Type B pancreatic cell (in vitro differentiated cells): ENCODE measurements at regions not wholly inside any gene's neighbourhood (a gene's known extent, or its start where the extent isn't known, plus 50 kb on each side); places are given as distances from the start of the nearest gene placed in this dataset.
"Not testable (repeated sequence)": the region's sequence is repeated elsewhere in the genome, so short reads cannot be mapped to it uniquely, and the experiment has no call there.

Experiments used
- DNase-seq: peaks from one replicate; pipeline ENCODE4 v3.0.0; 2021; ENCODE audit warnings: mixed read lengths; ENCODE audit not compliant: unreplicated experiment; ENCODE audit errors: extremely low spot score
- H3K27ac Mint-ChIP-seq: 2 replicates; pipeline ENCODE4 v1.8.0; 2021; ENCODE audit warnings: mild to moderate bottlenecking, mixed read lengths
- H3K27me3 Mint-ChIP-seq: 2 replicates; pipeline ENCODE4 v1.8.0; 2021; ENCODE audit warnings: mixed read lengths
- H3K36me3 Mint-ChIP-seq: 2 replicates; pipeline ENCODE4 v1.8.0; 2021; ENCODE audit warnings: mixed read lengths
- H3K4me1 Mint-ChIP-seq: one replicate; pipeline ENCODE4 v1.8.0; 2021; ENCODE audit warnings: mixed read lengths; ENCODE audit not compliant: unreplicated experiment
- H3K4me3 Mint-ChIP-seq: 2 replicates; pipeline ENCODE4 v1.8.0; 2021; ENCODE audit warnings: mild to moderate bottlenecking, mixed read lengths
- H3K9me3 Mint-ChIP-seq: 2 replicates; pipeline ENCODE4 v1.8.0; 2021; ENCODE audit warnings: mixed read lengths
- CTCF ChIP-seq: fragments of 200-600 bp; sonication (generic); conservative IDR thresholded peaks from 2 replicates; pipeline ENCODE4 v1.5.0; 2021; ENCODE audit warnings: antibody characterized with exemption, mild to moderate bottlenecking

- no peaks in the 10 kb centered on the region for H3K9me3 Mint-ChIP-seq
- H3K27ac Mint-ChIP-seq, result no peak overlapping the region
Measured at GRCh38 chr5:91301106-91301846, 81.8 kb downstream of the ARRDC3 start.

DNA sequence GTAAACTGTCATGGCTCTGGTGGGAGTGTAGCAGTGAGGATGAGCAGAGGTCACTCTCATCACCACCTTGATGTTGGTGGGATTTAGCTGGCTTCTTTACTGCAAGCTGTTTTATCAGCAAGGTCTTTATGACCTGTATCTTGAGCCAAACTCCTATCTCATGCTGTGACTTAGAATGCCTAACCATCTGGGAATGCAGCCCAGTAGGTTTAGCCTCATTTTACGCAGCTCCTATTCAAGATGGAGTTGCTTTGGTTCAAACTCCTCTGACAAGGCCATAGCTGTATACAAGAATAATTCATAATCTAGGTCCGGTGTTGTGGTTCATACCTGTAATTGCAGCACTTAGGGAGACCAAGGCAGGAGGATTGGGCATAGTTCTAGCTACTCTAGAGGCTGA is 85.1 kb downstream of the ARRDC3 start:
- DNase-seq, result no peak

More at GRCh38 chr5:91301106-91301846, 81.8 kb downstream of the ARRDC3 start:
- no peak for DNase-seq
- no peaks in the 10 kb centered on the region for H3K4me1 Mint-ChIP-seq
- H3K27me3 Mint-ChIP-seq, result no peaks in the 10 kb centered on the region
- no peak for TF ChIP-seq CTCF
- no peak overlapping the region for H3K4me3 Mint-ChIP-seq
- H3K36me3 Mint-ChIP-seq, result no peaks in the 10 kb centered on the region

GRCh38 chr5:91296674-91297143 is 86.4 kb downstream of the ARRDC3 start:
- Mint-ChIP-seq H3K9me3 (no peaks in the 10 kb centered on the region), H3K4me3 (no peak overlapping the region), H3K36me3 (no peaks in the 10 kb centered on the region), H3K4me1 (peaks cover 6% of the 10 kb centered on the region), H3K27ac (no peak overlapping the region), H3K27me3 (no peaks in the 10 kb centered on the region)
- TF ChIP-seq CTCF, result no peak
- no peak for DNase-seq

More for the DNA sequence above, 85.1 kb downstream of the ARRDC3 start:
- Mint-ChIP-seq H3K4me1 (no peaks in the 10 kb centered on the region), H3K27me3 (no peaks in the 10 kb centered on the region), H3K27ac (no peak overlapping the region), H3K4me3 (no peak overlapping the region), H3K9me3 (no peaks in the 10 kb centered on the region), H3K36me3 (no peaks in the 10 kb centered on the region)
- TF ChIP-seq CTCF, result no peak

DNA sequence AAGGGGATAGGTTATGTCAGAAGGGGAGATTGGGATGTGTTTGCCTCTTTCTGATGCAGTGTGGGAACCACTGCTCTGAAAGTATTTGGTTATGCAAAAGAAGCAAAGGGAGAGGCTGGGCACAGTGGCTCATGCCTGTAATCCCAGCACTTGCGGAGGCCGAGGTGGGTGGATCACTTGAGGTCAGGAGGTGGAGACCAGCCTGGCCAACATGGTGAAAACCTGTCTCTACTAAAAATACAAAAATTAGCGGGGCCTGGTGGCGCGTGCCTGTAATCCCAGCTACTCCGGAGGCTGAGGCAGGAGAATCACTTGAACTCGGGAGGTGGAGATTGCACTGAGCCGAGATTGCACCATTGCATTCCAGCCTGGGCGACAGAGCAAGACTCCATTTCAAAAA is 87.0 kb downstream of the ARRDC3 start:
- H3K27ac Mint-ChIP-seq, H3K36me3 Mint-ChIP-seq, H3K27me3 Mint-ChIP-seq, H3K4me3 Mint-ChIP-seq, H3K4me1 Mint-ChIP-seq, H3K9me3 Mint-ChIP-seq, DNase-seq: not testable (repeated sequence)

- DNase-seq, result no peak
- TF ChIP-seq CTCF, result no peak
- Mint-ChIP-seq H3K36me3 (no peaks in the 10 kb centered on the region), H3K9me3 (no peaks in the 10 kb centered on the region), H3K4me3 (no peak overlapping the region), H3K27me3 (no peaks in the 10 kb centered on the region), H3K27ac (peak overlapping the region; percentile 12), H3K4me1 (peaks cover 8% of the 10 kb centered on the region)
Measured at GRCh38 chr5:91293131-91293530, 90.0 kb downstream of the ARRDC3 start.

DNA sequence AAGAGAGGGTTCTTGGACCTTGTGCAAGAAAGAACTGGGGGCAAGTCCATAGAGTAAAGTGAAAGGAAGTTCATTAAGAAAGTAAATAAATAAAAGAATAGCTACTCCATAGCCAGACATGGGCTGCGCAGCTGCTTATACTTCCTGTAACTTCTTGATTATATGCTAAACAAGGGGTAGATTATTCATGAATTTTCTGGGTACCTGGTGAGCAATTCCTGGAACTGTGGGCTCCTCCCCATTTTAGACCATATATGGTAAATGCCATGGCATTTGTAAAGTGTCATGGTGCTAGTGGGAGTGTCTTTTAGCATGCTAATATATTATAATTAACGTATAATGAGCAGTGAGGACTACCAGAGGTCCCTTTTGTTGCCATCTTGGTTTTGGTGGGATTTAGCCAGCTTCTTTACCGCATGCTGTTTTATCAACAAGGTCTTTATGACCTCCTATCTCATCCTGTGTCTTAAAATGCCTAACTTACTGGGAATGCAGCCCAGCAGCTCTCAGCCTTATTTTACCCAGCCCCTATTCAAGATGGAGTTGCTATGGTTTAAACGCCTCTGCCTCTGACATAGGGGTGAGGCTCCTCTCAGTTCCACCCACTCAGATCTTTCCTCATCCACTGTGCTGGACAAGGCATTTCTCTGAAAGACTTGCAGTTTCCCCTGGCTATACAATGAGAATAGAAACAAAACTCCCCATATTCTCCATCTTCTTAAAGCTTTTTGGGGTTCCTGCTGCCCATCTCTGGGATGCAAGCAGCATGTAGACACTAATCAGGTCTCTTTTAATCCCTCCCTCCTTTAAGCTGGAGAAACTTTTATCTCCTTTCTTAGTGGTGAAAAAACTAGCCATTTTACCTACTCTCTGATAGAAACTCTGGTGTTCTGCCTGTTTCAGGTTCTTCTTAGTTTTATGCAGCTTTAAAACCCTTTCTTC is 91.2 kb downstream of the ARRDC3 start:
- Mint-ChIP-seq H3K36me3 (no peaks in the 10 kb centered on the region), H3K9me3 (no peaks in the 10 kb centered on the region), H3K4me1 (peaks cover 9% of the 10 kb centered on the region), H3K27ac (no peak overlapping the region), H3K27me3 (no peaks in the 10 kb centered on the region), H3K4me3 (no peak overlapping the region)
- no peak for DNase-seq
- TF ChIP-seq CTCF, result no peak
